WTC11 (cell line): ENCODE measurements at regions not wholly inside any gene's neighbourhood (a gene's known extent, or its start where the extent isn't known, plus 50 kb on each side); places are given as distances from the start of the nearest gene placed in this dataset.

ENCODE experiments used
- ATAC-seq: fragments of 200-7000 bp; cut with Tn5 transposase; 2 replicates; pipeline ENCODE4 v1.10.0; 2021; ENCODE audit warnings: mild to moderate bottlenecking, moderate library complexity
- CTCF ChIA-PET: fragments of 300-600 bp; sonication (Branson Sonifier 250); formaldehyde crosslinking; loops from one replicate; lab custom pipeline; 2021; ENCODE audit warnings: antibody characterized with exemption; lab: Charles Lee
- POLR2A ChIA-PET: fragments of 350-600 bp; sonication (Branson Sonifier 250); formaldehyde crosslinking; loops from one replicate; lab custom pipeline; 2021; ENCODE audit warnings: antibody characterized with exemption; lab: Charles Lee
- DNase-seq: peaks from one replicate; pipeline ENCODE4 v3.0.0; 2021; ENCODE audit warnings: low spot score
- H3K27ac Mint-ChIP-seq: 2 replicates; pipeline ENCODE4 v1.8.0; 2021; ENCODE audit warnings: mixed read lengths
- H3K27me3 Mint-ChIP-seq: 2 replicates; pipeline ENCODE4 v1.8.0; 2021; ENCODE audit warnings: low read depth, mild to moderate bottlenecking, moderate library complexity, mixed read lengths
- H3K36me3 Mint-ChIP-seq: 2 replicates; pipeline ENCODE4 v1.8.0; 2021; ENCODE audit warnings: mixed read lengths
- H3K4me1 Mint-ChIP-seq: 2 replicates; pipeline ENCODE4 v1.8.0; 2022; ENCODE audit warnings: mixed read lengths
- H3K4me3 Mint-ChIP-seq: 2 replicates; pipeline ENCODE4 v1.8.0; 2021; ENCODE audit warnings: mild to moderate bottlenecking, moderate library complexity, mixed read lengths
- H3K9me3 Mint-ChIP-seq: 2 replicates; pipeline ENCODE4 v1.8.0; 2021; ENCODE audit warnings: mixed read lengths
- AR ChIP-seq: fragments of 250-450 bp; sonication (Bioruptor Pico); IDR thresholded peaks from 2 replicates; pipeline ENCODE4 v1.9.0; 2021; ENCODE audit warnings: mild to moderate bottlenecking
- ATF1 ChIP-seq: sonication (generic); formaldehyde crosslinking; IDR thresholded peaks from 2 replicates; pipeline ENCODE4 v1.8.1; 2023; ENCODE audit warnings: mild to moderate bottlenecking, moderate library complexity, missing genetic modification reagents
- ATF3 ChIP-seq: sonication (generic); formaldehyde crosslinking; conservative IDR thresholded peaks from 2 replicates; pipeline ENCODE4 v1.8.1; 2022; ENCODE audit warnings: mild to moderate bottlenecking, missing genetic modification reagents
- CBFB ChIP-seq: sonication (generic); formaldehyde crosslinking; IDR thresholded peaks from 2 replicates; pipeline ENCODE4 v1.8.1; 2022; ENCODE audit warnings: mild to moderate bottlenecking, low read depth, missing genetic modification reagents
- FOXJ3 ChIP-seq: sonication (generic); formaldehyde crosslinking; IDR thresholded peaks from 2 replicates; pipeline ENCODE4 v1.9.0; 2021; ENCODE audit warnings: missing genetic modification reagents, mild to moderate bottlenecking, borderline replicate concordance
- FOXP1 ChIP-seq: sonication (generic); formaldehyde crosslinking; IDR thresholded peaks from 2 replicates; pipeline ENCODE4 v1.8.0; 2022; ENCODE audit warnings: missing genetic modification reagents, mild to moderate bottlenecking, moderate library complexity, borderline replicate concordance
- HMGA2 ChIP-seq: fragments of 250-450 bp; sonication (Bioruptor Pico); IDR thresholded peaks from 2 replicates; pipeline ENCODE4 v1.4.0; 2021; ENCODE audit warnings: mild to moderate bottlenecking, moderate library complexity
- IRF1 ChIP-seq: sonication (generic); formaldehyde crosslinking; IDR thresholded peaks from 2 replicates; pipeline ENCODE4 v1.8.0; 2023; ENCODE audit warnings: missing genetic modification reagents
- IRF2 ChIP-seq: sonication (generic); formaldehyde crosslinking; IDR thresholded peaks from 2 replicates; pipeline ENCODE4 v1.8.0; 2022; ENCODE audit warnings: low read depth, missing genetic modification reagents, borderline replicate concordance
- KAT7 ChIP-seq: sonication (generic); formaldehyde crosslinking; IDR thresholded peaks from 2 replicates; pipeline ENCODE4 v1.8.1; 2023; ENCODE audit warnings: missing genetic modification reagents, mild to moderate bottlenecking, borderline replicate concordance
- MLX ChIP-seq: sonication (generic); formaldehyde crosslinking; IDR thresholded peaks from 2 replicates; pipeline ENCODE4 v1.8.1; 2023; ENCODE audit warnings: mild to moderate bottlenecking, missing genetic modification reagents, moderate library complexity
- NFE2L1 ChIP-seq: sonication (generic); formaldehyde crosslinking; IDR thresholded peaks from 2 replicates; pipeline ENCODE4 v1.8.1; 2023; ENCODE audit warnings: missing genetic modification reagents
- NFYB ChIP-seq: sonication (generic); formaldehyde crosslinking; conservative IDR thresholded peaks from 2 replicates; pipeline ENCODE4 v1.8.0; 2022; ENCODE audit warnings: low read depth, missing genetic modification reagents
- NR2C2 ChIP-seq: sonication (generic); formaldehyde crosslinking; IDR thresholded peaks from 2 replicates; pipeline ENCODE4 v1.8.0; 2022; ENCODE audit warnings: mild to moderate bottlenecking, missing genetic modification reagents
- SMAD3 ChIP-seq: sonication (generic); formaldehyde crosslinking; IDR thresholded peaks from 2 replicates; pipeline ENCODE4 v1.8.0; 2022; ENCODE audit warnings: missing genetic modification reagents, mild to moderate bottlenecking, borderline replicate concordance
- TCF7 ChIP-seq: sonication (generic); formaldehyde crosslinking; IDR thresholded peaks from 2 replicates; pipeline ENCODE4 v1.8.0; 2022; ENCODE audit warnings: mild to moderate bottlenecking, low read depth, missing genetic modification reagents, moderate library complexity
- ZBTB21 ChIP-seq: sonication (generic); formaldehyde crosslinking; IDR thresholded peaks from 2 replicates; pipeline ENCODE4 v1.8.1; 2023; ENCODE audit warnings: mild to moderate bottlenecking, missing genetic modification reagents, borderline replicate concordance
- ZMAT4 ChIP-seq: fragments of 250-450 bp; sonication (Bioruptor Pico); IDR thresholded peaks from 2 replicates; pipeline ENCODE4 v1.9.0; 2021; ENCODE audit warnings: mild to moderate bottlenecking
- ZNF121 ChIP-seq: sonication (generic); formaldehyde crosslinking; IDR thresholded peaks from 2 replicates; pipeline ENCODE4 v1.8.0; 2023; ENCODE audit warnings: missing genetic modification reagents
- ZNF138 ChIP-seq: sonication (generic); formaldehyde crosslinking; conservative IDR thresholded peaks from 2 replicates; pipeline ENCODE4 v1.8.1; 2022; ENCODE audit warnings: mild to moderate bottlenecking, moderate library complexity, missing genetic modification reagents
- ZNF671 ChIP-seq: fragments of 250-450 bp; sonication (Bioruptor Pico); IDR thresholded peaks from 2 replicates; pipeline ENCODE4 v1.8.0; 2021; ENCODE audit warnings: mild to moderate bottlenecking
- ZSCAN18 ChIP-seq: fragments of 250-450 bp; sonication (Bioruptor Pico); IDR thresholded peaks from 2 replicates; pipeline ENCODE4 v2.1.2; 2022; ENCODE audit warnings: mild to moderate bottlenecking, moderate library complexity
- TF ChIP-seq, protein P1 (sequence below): fragments of 250-450 bp; sonication (Bioruptor Pico); IDR thresholded peaks from 2 replicates; pipeline ENCODE4 v1.9.0; 2021; ENCODE audit warnings: moderate library complexity, mild to moderate bottlenecking, inconsistent platforms, borderline replicate concordance
- TF ChIP-seq, protein P2 (sequence below): fragments of 250-450 bp; sonication (Bioruptor Pico); IDR thresholded peaks from 2 replicates; pipeline ENCODE4 v1.9.0; 2021; ENCODE audit warnings: mild to moderate bottlenecking, borderline replicate concordance

GRCh38 chr21:45343891-45344290, 56.2 kb upstream of the POFUT2 start:
- Mint-ChIP-seq H3K36me3 (no peaks in the 10 kb centered on the region), H3K4me1 (no peaks in the 10 kb centered on the region), H3K27me3 (peaks cover 12% of the 10 kb centered on the region), H3K27ac (no peak overlapping the region), H3K9me3 (peaks cover 4% of the 10 kb centered on the region), H3K4me3 (no peak overlapping the region)
- TF ChIP-seq, protein P1, sequence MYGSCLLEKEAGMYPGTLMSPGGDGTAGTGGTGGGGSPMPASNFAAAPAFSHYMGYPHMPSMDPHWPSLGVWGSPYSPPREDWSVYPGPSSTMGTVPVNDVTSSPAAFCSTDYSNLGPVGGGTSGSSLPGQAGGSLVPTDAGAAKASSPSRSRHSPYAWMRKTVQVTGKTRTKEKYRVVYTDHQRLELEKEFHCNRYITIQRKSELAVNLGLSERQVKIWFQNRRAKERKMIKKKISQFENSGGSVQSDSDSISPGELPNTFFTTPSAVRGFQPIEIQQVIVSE = no peak
- no peak for TF ChIP-seq ZBTB21 (CRISPR knock-in tag)
- TF ChIP-seq NFE2L1 (CRISPR knock-in tag) = no peak
- no peak for TF ChIP-seq TCF7 (CRISPR knock-in tag)
- TF ChIP-seq ZSCAN18 (CRISPR knock-in tag) = no peak
- no peak for TF ChIP-seq ZNF671 (CRISPR knock-in tag)
- TF ChIP-seq SMAD3 (CRISPR knock-in tag) = no peak
- no peak for TF ChIP-seq IRF1 (CRISPR knock-in tag)
- no peak for TF ChIP-seq AR (CRISPR knock-in tag)
- no peak for TF ChIP-seq CBFB (CRISPR knock-in tag)
- no peak for TF ChIP-seq ATF3 (CRISPR knock-in tag)
- no peak for TF ChIP-seq HMGA2
- TF ChIP-seq NFYB (CRISPR knock-in tag) = no peak
- no peak for TF ChIP-seq FOXP1 (CRISPR knock-in tag)
- TF ChIP-seq, protein P2, sequence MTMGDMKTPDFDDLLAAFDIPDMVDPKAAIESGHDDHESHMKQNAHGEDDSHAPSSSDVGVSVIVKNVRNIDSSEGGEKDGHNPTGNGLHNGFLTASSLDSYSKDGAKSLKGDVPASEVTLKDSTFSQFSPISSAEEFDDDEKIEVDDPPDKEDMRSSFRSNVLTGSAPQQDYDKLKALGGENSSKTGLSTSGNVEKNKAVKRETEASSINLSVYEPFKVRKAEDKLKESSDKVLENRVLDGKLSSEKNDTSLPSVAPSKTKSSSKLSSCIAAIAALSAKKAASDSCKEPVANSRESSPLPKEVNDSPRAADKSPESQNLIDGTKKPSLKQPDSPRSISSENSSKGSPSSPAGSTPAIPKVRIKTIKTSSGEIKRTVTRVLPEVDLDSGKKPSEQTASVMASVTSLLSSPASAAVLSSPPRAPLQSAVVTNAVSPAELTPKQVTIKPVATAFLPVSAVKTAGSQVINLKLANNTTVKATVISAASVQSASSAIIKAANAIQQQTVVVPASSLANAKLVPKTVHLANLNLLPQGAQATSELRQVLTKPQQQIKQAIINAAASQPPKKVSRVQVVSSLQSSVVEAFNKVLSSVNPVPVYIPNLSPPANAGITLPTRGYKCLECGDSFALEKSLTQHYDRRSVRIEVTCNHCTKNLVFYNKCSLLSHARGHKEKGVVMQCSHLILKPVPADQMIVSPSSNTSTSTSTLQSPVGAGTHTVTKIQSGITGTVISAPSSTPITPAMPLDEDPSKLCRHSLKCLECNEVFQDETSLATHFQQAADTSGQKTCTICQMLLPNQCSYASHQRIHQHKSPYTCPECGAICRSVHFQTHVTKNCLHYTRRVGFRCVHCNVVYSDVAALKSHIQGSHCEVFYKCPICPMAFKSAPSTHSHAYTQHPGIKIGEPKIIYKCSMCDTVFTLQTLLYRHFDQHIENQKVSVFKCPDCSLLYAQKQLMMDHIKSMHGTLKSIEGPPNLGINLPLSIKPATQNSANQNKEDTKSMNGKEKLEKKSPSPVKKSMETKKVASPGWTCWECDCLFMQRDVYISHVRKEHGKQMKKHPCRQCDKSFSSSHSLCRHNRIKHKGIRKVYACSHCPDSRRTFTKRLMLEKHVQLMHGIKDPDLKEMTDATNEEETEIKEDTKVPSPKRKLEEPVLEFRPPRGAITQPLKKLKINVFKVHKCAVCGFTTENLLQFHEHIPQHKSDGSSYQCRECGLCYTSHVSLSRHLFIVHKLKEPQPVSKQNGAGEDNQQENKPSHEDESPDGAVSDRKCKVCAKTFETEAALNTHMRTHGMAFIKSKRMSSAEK (CRISPR knock-in tag) = no peak
- TF ChIP-seq ZNF138 (CRISPR knock-in tag) = no peak
- no peak for DNase-seq
- ATAC-seq = no peak
- ChIA-PET POLR2A (no interaction called here), CTCF (interaction anchor here (1.2 to 1.8 kb wide), 2 partner anchors 14 to 35 kb away, joined by 4 to 8 read pairs; no protein-coding TSS in a partner anchor)

DNA sequence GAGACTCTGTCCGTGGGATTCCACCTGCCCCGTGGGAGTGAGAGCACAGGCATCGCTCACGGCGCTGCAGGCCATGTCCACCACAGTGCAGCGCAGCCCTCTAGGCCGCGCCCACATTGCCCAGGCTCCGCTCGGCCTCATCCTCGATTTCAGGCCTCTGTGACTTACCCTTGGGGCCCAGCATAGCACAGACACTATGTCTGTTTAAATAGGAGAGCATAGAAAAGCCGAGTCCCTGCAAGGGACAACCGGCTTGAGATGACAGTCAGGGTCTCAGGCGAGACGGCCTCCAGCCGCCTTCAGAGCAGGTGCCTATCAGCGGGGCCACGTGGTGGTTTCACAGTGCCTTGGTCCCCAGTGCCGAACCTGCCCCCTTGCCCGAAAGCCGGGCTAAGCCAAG, 56.9 kb upstream of the POFUT2 start:
- Mint-ChIP-seq H3K27me3 (peaks cover 12% of the 10 kb centered on the region), H3K27ac (no peak overlapping the region), H3K4me3 (no peak overlapping the region), H3K9me3 (peaks cover 4% of the 10 kb centered on the region), H3K4me1 (no peaks in the 10 kb centered on the region), H3K36me3 (no peaks in the 10 kb centered on the region)
- DNase-seq = no peak
- ChIA-PET POLR2A (no interaction called here), CTCF (no interaction called here)
- ATAC-seq = no peak
- TF ChIP-seq ATF1 (CRISPR knock-in tag) (no peak), NR2C2 (CRISPR knock-in tag) (no peak), ZNF121 (CRISPR knock-in tag) (no peak), KAT7 (CRISPR knock-in tag) (no peak), IRF2 (no peak), ZMAT4 (CRISPR knock-in tag) (no peak), FOXJ3 (CRISPR knock-in tag) (no peak), MLX (CRISPR knock-in tag) (no peak)
